Testis (tissue), 2 donors: ENCODE measurements at regions not wholly inside any gene's neighbourhood (a gene's known extent, or its start where the extent isn't known, plus 50 kb on each side); places are given as distances from the start of the nearest gene placed in this dataset.

Experiments
- DNase-seq: peaks from one replicate; pipeline ENCODE4 v3.0.0-alpha.2; 2019
- H3K27ac ChIP-seq, 2 donors: fragments of 200-600 bp; sonication (generic); one replicate each; pipeline ENCODE4 v1.5.1; 2019
- H3K27me3 ChIP-seq: fragments of 200-600 bp; sonication (generic); one replicate; pipeline ENCODE4 v1.5.1; 2019
- H3K36me3 ChIP-seq: fragments of 200-600 bp; sonication (generic); one replicate; pipeline ENCODE4 v1.5.1; 2017; ENCODE audit warnings: low read depth; ENCODE audit errors: missing control alignments
- H3K4me1 ChIP-seq: fragments of 200-600 bp; sonication (generic); one replicate; pipeline ENCODE4 v1.5.1; 2019
- H3K4me3 ChIP-seq, 2 donors: fragments of 200-600 bp; sonication (generic); one replicate each; pipeline ENCODE4 v1.5.1; 2017 to 2019
- H3K9me3 ChIP-seq: fragments of 200-600 bp; sonication (generic); one replicate; pipeline ENCODE4 v1.5.1; 2017
- POLR2A ChIP-seq: fragments of 450-650 bp; IDR thresholded peaks from one replicate; pipeline ENCODE4 v1.6.1; 2017; ENCODE audit warnings: antibody characterized with exemption, mild to moderate bottlenecking, moderate library complexity
- WGBS, 2 donors: methylation state at CpG; one replicate each; pipeline ENCODE4 v1.1.5; 2018; 5-methylcytosine and 5-hydroxymethylcytosine counted together
- intact Hi-C: fragments of 100-400 bp; cut with DNase I; formaldehyde crosslinking; loops from one replicate; pipeline ENCODE4 v1.15.1; 2023; ENCODE audit warnings: low total_unique reads
- TF ChIP-seq, protein P1 (sequence below), 3 experiments: fragments of 450-650 bp in 2 of 3; fragments of 200-600 bp in 1 of 3; sonication (generic) in 1 of 3; IDR thresholded peaks; one replicate each; pipeline ENCODE4 v1.5.1; 2016 to 2019; ENCODE audit warnings: antibody characterized with exemption in 3 of 3, mild to moderate bottlenecking in 2 of 3, moderate library complexity in 1 of 3

DNA sequence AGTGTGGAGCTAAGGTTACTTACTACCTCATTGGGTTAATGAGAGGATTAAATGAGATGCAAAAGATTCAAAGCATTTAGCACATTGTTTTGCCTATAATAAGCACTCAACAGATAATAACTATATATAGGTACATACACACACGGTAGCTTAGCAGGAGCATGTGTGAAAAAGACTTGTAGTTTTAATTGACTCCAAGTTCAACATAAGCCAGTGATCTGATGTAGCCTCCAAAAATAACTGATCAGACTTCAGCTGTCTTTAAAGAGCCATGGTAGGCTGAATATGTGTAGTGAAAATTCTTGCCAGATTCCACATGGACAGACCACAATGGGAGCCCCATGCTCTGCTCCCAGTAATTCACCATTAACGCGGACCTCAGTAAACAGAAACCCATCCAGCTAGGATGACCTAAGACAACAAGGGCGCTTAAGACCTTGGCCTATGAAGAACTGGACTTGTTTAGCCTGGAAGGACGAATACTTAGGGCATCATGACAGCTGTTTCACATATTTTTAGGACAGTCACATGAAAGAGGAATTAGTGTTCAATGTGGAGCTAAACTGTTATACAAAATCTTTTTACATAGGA is 115.1 kb upstream of the ZNF366 start:
- DNase-seq = no peak
- Histone ChIP-seq H3K27me3 (no peaks in the 10 kb centered on the region), H3K9me3 (no peaks in the 10 kb centered on the region), H3K36me3 (no peaks in the 10 kb centered on the region), H3K4me1 (no peaks in the 10 kb centered on the region), H3K27ac (no peak overlapping the region), H3K4me3 (no peak overlapping the region)
- WGBS, 2 donors = 53 to 75% methylated on average over 5 of the region's 5 CpGs
- intact Hi-C loops = no loop called here
- TF ChIP-seq, protein P1, sequence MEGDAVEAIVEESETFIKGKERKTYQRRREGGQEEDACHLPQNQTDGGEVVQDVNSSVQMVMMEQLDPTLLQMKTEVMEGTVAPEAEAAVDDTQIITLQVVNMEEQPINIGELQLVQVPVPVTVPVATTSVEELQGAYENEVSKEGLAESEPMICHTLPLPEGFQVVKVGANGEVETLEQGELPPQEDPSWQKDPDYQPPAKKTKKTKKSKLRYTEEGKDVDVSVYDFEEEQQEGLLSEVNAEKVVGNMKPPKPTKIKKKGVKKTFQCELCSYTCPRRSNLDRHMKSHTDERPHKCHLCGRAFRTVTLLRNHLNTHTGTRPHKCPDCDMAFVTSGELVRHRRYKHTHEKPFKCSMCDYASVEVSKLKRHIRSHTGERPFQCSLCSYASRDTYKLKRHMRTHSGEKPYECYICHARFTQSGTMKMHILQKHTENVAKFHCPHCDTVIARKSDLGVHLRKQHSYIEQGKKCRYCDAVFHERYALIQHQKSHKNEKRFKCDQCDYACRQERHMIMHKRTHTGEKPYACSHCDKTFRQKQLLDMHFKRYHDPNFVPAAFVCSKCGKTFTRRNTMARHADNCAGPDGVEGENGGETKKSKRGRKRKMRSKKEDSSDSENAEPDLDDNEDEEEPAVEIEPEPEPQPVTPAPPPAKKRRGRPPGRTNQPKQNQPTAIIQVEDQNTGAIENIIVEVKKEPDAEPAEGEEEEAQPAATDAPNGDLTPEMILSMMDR (IDR thresholded peaks at IDR 0.05) = no peak
- no peak for TF ChIP-seq POLR2A

DNA sequence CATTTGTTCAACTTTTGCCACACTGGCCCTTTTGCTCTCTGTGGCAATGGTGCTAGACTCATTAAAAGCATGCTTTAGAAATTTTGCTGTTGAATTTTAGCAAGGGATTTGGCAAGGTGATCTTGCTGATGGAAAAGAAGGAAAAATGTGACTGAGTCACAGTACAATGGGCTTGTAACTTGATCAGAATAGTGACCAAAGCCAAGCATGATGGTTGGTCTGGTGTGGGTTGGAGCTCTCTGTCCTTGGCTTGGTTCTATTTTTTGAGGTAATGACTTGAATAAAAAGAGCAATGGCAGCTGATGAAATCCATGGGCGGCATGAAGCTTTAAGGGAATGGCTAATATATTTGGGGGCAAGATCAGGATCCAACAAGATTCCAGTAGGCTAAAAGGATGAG is 114.4 kb upstream of the ZNF366 start:
- Histone ChIP-seq H3K9me3 (no peaks in the 10 kb centered on the region), H3K4me1 (no peaks in the 10 kb centered on the region), H3K4me3 (no peak overlapping the region), H3K27ac (no peak overlapping the region), H3K36me3 (no peaks in the 10 kb centered on the region), H3K27me3 (no peaks in the 10 kb centered on the region)
- no peak for TF ChIP-seq POLR2A
- TF ChIP-seq, protein P1 (IDR thresholded peaks at IDR 0.05) = no peak
- intact Hi-C loops = no loop called here
- DNase-seq = no peak
- WGBS, 2 donors = 87 to 90% methylated on average over 1 of the region's 1 CpG

DNA sequence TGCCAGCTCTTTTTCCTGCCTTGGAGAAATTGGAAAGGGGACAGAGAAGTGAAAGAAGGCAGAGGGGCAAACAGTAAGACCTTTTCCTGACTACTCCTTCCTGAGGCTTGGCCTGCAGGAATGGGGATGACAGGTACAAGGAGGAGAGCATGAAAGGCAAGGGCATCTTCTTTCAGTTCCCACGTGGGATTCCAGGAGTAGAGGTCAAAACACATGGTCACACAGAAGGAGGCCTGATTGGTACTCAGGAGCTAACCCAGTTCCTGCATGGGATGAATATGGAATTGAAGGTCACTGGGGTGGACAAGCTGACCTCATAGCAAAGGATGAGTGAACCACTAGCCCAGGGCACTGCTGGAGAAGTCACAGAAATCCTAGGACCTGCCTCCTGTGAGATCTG is 112.5 kb upstream of the ZNF366 start:
- Histone ChIP-seq H3K4me1 (no peaks in the 10 kb centered on the region), H3K9me3 (no peaks in the 10 kb centered on the region), H3K4me3 (no peak overlapping the region), H3K27me3 (no peaks in the 10 kb centered on the region), H3K36me3 (no peaks in the 10 kb centered on the region), H3K27ac (no peak overlapping the region)
- no peak for TF ChIP-seq POLR2A
- TF ChIP-seq, protein P1 (IDR thresholded peaks at IDR 0.05) = no peak
- WGBS, 2 donors = 77 to 88% methylated on average over 1 of the region's 1 CpG
- DNase-seq = no peak
- intact Hi-C loops = no loop called here

DNA sequence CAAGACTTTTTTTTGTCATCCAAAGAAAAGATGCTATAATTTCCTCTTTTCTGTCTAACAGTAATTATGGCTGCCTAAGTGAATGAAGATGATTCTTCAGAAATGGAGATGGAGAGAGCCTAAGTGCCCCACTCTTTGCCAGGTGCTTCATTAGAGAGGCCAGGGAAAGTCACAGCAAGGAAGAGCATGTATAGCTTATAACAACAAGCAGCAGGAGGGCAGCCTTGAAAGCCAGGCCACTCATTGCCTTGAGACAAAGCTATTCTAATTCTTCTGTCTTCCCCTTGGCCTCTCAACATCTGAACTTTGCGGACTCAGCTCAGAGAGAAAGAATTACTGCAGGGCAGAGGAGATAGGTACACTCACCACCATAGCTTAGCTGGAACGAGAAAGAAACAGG is 112.0 kb upstream of the ZNF366 start:
- H3K27me3 ChIP-seq = no peaks in the 10 kb centered on the region
- TF ChIP-seq POLR2A = no peak
- TF ChIP-seq, protein P1 (IDR thresholded peaks at IDR 0.05) = no peak
- H3K9me3 ChIP-seq = no peaks in the 10 kb centered on the region
- 86 to 94% methylated on average over 2 of the region's 2 CpGs for WGBS, 2 donors
- H3K4me3 ChIP-seq = no peak overlapping the region
- no peak for DNase-seq
- H3K36me3 ChIP-seq = no peaks in the 10 kb centered on the region
- intact Hi-C loops = no loop called here
- no peaks in the 10 kb centered on the region for H3K4me1 ChIP-seq
- H3K27ac ChIP-seq = no peak overlapping the region

DNA sequence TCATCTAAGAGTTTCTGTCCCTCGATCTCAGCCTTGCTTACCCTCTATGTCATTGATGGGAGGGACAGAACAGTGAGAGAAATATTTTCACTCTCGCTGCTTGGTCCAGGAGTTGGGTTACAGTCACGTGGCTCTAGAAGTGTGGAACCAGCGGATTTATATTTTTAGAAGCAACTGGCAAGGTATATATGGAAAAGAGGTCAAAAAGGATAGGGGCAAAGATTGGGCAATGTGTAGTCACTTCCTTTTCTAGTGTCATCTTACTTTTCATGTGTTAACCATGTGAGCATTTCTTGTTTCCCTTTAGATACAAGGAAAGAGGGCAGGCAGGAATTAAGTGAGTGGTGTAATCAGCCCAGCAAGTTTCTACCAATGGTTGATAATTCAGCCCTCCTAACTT is 111.5 kb upstream of the ZNF366 start:
- no peak overlapping the region for H3K27ac ChIP-seq
- no peak for TF ChIP-seq POLR2A
- TF ChIP-seq, protein P1 (IDR thresholded peaks at IDR 0.05) = no peak
- intact Hi-C loops = no loop called here
- no peaks in the 10 kb centered on the region for H3K27me3 ChIP-seq
- WGBS, 2 donors = 70 to 82% methylated on average over 4 of the region's 4 CpGs
- no peaks in the 10 kb centered on the region for H3K4me1 ChIP-seq
- H3K9me3 ChIP-seq = no peaks in the 10 kb centered on the region
- no peak overlapping the region for H3K4me3 ChIP-seq
- no peaks in the 10 kb centered on the region for H3K36me3 ChIP-seq
- DNase-seq = no peak
